ENCODE measurements at regions not wholly inside any gene's neighbourhood (a gene's known extent, or its start where the extent isn't known, plus 50 kb on each side); places are given as distances from the start of the nearest gene placed in this dataset.

DNA sequence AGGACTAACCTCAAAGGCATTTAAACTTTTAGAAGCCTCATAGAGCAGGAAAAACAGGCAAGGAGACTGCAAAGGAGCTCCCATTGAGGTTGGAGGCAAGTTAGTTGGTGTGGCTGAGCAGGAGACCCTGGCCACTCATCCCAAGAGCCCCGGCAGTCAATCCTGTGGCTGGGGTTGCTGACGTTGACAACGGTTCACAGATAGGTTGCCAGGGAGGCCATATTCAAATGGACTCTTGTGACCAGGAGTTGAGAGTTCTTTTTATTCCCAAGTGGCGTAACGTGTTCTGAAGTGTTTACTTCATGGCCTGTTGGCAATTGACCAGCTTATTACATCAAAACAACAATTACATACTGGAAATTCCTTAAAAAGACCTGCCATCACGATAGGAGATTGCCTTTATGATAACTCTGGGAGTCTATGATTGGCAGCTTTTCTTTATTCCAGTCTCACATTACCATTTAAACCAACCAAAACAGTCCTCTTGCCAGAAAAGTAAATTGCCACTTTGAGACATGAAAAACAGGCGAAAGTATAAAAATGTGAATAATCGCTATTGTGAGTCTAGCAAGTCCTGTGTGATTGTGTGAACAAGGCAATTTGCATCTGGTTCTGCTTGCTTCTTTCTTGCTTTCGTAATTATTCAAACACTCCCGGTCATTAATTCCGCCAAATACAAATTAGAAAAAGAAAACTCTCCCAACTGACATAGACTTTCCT, 394.9 kb downstream of the MED10 start:
- H3K27ac ChIP-seq (ENCODE audit: low read depth, low read length) = no peak overlapping the region
- no peaks in the 10 kb centered on the region for H3K36me3 ChIP-seq (ENCODE audit: insufficient read depth, low read length)
- H3K27me3 ChIP-seq (ENCODE audit: insufficient read depth, low read length) = no peaks in the 10 kb centered on the region
- H3K9ac ChIP-seq (ENCODE audit: low read depth, low read length) = no peak overlapping the region
- WGBS = 96% methylated on average over 11 of the region's 11 CpGs
- no peaks in the 10 kb centered on the region for H3K9me3 ChIP-seq (ENCODE audit: insufficient read depth, low read depth, low read length)
- H3K4me3 ChIP-seq (ENCODE audit: low read length) = no peak overlapping the region
- peaks cover 9% of the 10 kb centered on the region for H3K4me1 ChIP-seq (ENCODE audit: insufficient read depth, low read length)

DNA sequence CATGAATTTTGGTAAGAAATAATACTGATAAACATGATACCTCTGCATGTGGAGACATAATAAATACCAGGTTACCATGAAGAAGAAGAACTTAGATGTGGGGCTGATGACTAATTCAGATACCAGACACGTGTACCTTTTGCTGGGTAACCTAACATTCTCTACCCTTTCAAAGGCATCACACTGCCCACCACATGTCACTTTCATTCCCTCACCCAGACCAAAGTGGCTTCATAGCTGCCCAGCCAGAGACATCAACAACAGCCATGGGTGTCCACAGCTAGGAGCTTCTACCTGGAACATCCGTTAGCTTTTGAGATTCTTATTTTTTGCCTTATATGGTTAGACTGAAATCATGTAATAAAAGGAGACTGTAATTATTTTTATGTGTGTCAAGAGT, 396.8 kb downstream of the MED10 start:
- Histone ChIP-seq H3K36me3 (ENCODE audit: insufficient read depth, low read length) (no peaks in the 10 kb centered on the region), H3K27ac (ENCODE audit: low read depth, low read length) (no peak overlapping the region), H3K27me3 (ENCODE audit: insufficient read depth, low read length) (no peaks in the 10 kb centered on the region), H3K9me3 (ENCODE audit: insufficient read depth, low read depth, low read length) (no peaks in the 10 kb centered on the region), H3K4me1 (ENCODE audit: insufficient read depth, low read length) (peaks cover 9% of the 10 kb centered on the region), H3K4me3 (ENCODE audit: low read length) (no peak overlapping the region), H3K9ac (ENCODE audit: low read depth, low read length) (no peak overlapping the region)
- 96% methylated on average over 2 of the region's 2 CpGs for WGBS

DNA sequence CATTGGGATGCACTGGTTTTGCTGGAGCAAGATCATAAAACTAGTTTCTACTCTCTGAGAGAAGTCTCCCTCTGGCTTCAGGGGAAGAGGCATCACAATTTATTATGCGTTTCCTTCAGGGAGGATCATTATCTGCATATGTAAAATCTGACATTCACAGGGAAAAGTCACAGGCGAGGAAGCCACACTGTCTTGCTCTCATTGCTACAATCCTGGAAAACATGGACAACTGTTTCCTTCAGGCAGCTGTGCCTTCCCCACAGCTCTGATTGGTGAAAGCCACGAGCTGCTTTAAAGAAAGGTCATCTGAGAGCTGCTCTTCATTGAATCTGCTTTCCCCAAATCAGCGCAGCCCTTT, 397.8 kb downstream of the MED10 start:
- Histone ChIP-seq H3K27me3 (ENCODE audit: insufficient read depth, low read length) (no peaks in the 10 kb centered on the region), H3K4me1 (ENCODE audit: insufficient read depth, low read length) (peaks cover 9% of the 10 kb centered on the region), H3K9me3 (ENCODE audit: insufficient read depth, low read depth, low read length) (no peaks in the 10 kb centered on the region), H3K4me3 (ENCODE audit: low read length) (no peak overlapping the region), H3K27ac (ENCODE audit: low read depth, low read length) (no peak overlapping the region), H3K9ac (ENCODE audit: low read depth, low read length) (no peak overlapping the region), H3K36me3 (ENCODE audit: insufficient read depth, low read length) (no peaks in the 10 kb centered on the region)
- 69% methylated on average over 4 of the region's 4 CpGs for WGBS

DNA sequence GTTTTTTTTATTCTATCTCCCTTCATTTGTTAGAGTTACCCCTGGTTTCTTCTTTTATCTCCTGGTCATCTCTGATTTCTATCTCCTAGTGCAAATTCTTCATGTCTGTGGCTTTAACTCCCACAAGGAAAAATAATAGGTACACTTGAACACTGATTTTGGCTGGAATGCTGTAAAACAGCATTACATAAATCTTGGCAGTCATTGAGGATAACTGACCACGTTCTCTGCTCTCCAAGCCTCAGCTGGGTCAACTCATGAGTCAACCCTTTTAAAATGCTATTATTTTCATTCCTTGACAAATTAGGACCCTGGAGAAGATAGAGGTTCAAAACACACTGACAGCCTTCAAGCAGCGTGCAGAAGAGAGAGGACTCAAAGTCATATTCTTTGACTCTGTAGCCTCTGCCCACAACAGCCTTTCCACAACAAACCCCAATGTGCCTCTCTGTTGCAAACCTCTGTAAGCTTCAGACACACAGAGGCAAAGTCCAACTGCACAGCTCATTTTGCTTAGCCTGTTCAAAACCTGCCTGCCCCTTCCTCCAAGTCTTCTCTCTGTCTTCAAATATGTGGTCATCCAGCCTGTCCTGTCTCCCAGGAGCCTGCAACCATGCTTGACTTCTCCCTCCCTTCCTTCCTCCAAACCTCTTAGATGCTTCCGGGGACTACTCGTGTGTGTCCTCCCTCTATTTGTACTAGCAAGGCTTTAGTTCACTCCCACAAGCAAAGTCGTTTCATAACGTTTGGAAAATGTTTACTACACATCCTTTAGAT, 398.4 kb downstream of the MED10 start:
- no peak overlapping the region for H3K4me3 ChIP-seq (ENCODE audit: low read length)
- H3K36me3 ChIP-seq (ENCODE audit: insufficient read depth, low read length) = no peaks in the 10 kb centered on the region
- 84% methylated on average over 6 of the region's 6 CpGs for WGBS
- H3K4me1 ChIP-seq (ENCODE audit: insufficient read depth, low read length) = peaks cover 9% of the 10 kb centered on the region
- no peak overlapping the region for H3K9ac ChIP-seq (ENCODE audit: low read depth, low read length)
- no peaks in the 10 kb centered on the region for H3K27me3 ChIP-seq (ENCODE audit: insufficient read depth, low read length)
- no peak overlapping the region for H3K27ac ChIP-seq (ENCODE audit: low read depth, low read length)
- no peaks in the 10 kb centered on the region for H3K9me3 ChIP-seq (ENCODE audit: insufficient read depth, low read depth, low read length)

DNA sequence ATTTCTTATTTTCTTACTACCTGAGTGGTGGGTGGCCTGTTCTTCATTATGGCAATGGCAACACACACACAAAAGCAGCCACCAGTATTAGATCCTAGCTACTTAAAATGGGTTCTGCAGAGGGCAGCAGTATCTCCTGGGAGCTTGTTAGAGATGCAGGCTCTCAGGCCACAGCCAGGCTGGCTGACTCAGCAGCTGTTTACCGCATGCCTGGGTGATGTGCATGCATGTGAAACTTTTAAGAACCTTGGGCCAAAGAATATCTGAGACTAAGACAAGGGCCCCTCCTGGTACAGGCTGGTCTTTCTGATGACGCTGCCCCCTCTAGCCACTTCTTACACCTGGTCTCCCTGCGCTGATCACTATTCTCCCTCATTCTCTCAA, 399.0 kb downstream of the MED10 start:
- WGBS = 90% methylated on average over 3 of the region's 3 CpGs
- Histone ChIP-seq H3K4me1 (ENCODE audit: insufficient read depth, low read length) (peaks cover 9% of the 10 kb centered on the region), H3K9me3 (ENCODE audit: insufficient read depth, low read depth, low read length) (no peaks in the 10 kb centered on the region), H3K36me3 (ENCODE audit: insufficient read depth, low read length) (no peaks in the 10 kb centered on the region), H3K4me3 (ENCODE audit: low read length) (no peak overlapping the region), H3K27me3 (ENCODE audit: insufficient read depth, low read length) (no peaks in the 10 kb centered on the region), H3K9ac (ENCODE audit: low read depth, low read length) (no peak overlapping the region), H3K27ac (ENCODE audit: low read depth, low read length) (no peak overlapping the region)

DNA sequence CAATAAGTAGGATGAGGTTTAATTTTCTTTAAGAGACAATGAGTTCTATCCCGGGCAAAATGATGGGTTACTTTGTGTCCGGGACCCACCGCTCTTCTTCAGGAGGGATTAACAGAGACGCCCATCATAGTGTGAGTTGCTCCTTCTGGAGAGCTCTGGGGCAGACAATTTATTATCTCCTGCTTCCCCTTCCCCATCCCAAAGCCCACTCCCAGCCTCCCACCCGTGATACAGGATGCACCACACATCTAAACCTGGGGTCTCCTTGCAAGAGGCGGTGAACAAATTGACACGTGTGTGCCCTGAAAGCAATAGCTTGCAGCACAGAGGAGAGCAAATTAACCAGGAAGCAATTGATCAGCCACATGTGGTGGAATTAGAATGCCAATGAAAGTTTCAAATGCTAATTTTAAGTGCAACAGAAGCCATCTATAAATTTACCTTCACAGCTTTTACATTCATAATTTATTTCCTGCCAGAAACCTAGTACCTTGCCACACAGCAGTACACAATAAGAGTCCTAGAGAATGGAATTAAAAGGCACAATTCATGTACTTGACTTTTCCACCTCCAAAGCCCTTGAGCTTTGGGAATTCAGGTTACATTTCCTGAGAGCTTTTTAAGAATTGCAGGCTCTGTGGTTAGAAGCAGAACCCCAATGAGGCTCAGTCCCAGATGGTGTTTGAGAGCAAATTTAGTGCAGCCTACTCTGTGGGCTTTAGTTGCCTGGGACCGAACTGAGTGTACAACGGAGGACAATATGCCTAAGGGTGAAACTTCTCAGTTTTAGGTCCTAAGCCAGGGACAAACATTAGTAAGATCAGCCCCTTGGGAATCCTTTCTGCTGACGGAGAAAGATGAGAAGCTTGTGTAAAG, 399.6 kb downstream of the MED10 start:
- WGBS = 89% methylated on average over 10 of the region's 10 CpGs
- no peak overlapping the region for H3K27ac ChIP-seq (ENCODE audit: low read depth, low read length)
- H3K36me3 ChIP-seq (ENCODE audit: insufficient read depth, low read length) = no peaks in the 10 kb centered on the region
- no peak overlapping the region for H3K9ac ChIP-seq (ENCODE audit: low read depth, low read length)
- H3K9me3 ChIP-seq (ENCODE audit: insufficient read depth, low read depth, low read length) = no peaks in the 10 kb centered on the region
- H3K4me3 ChIP-seq (ENCODE audit: low read length) = no peak overlapping the region
- peaks cover 9% of the 10 kb centered on the region for H3K4me1 ChIP-seq (ENCODE audit: insufficient read depth, low read length)
- H3K27me3 ChIP-seq (ENCODE audit: insufficient read depth, low read length) = no peaks in the 10 kb centered on the region

DNA sequence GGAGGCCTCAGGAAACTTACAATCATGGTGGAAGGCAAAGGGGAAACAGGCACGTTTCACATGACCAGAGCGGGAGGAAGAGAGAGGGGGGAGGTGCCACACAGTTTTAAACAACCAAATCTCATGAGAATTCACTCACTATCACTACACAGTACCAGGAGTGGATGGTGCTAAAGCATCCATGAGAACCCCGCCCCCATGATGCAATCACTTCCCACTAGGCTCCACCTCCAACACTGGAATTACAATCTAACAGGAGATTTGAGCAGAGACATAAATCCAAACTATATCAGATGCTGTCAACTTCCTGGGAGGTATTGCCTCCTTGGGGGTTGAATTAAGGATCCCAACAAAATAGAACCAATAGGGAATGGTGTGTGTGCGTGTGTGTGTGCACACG, 407.1 kb downstream of the MED10 start:
- H3K27me3 ChIP-seq (ENCODE audit: insufficient read depth, low read length) = no peaks in the 10 kb centered on the region
- WGBS = 93% methylated on average over 4 of the region's 5 CpGs
- H3K9me3 ChIP-seq (ENCODE audit: insufficient read depth, low read depth, low read length) = no peaks in the 10 kb centered on the region

DNA sequence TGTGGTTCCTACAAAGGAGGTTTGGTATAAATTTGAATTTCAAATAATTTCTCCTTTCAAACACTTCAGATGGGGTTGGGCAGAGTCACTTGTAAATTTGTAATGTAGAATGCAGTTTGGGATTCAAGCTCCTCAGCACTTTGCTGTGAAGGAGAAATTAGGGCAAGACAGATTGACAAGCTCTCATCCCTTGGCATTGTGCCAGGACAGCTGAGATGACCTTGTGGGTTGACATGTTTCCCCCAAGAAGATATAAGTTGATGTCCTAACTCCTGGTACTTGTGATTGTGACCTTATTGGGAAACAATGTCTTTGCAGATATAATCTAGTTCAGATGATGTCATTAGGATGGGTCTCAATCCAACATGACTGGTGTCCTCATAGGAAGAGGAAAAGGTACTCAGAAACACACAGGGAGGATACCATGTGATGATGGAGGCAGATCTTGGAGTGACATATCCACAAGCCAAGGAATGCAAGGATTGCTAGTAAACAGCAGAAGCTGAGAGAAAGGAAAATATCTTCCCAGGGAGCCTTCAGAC, 408.3 kb downstream of the MED10 start:
- H3K9me3 ChIP-seq (ENCODE audit: insufficient read depth, low read depth, low read length) = 0 out of 2 replicates have a peak, but pooled peaks cover under 1% of the 10 kb centered on the region
- no peaks in the 10 kb centered on the region for H3K36me3 ChIP-seq (ENCODE audit: insufficient read depth, low read length)
- no peak overlapping the region for H3K27ac ChIP-seq (ENCODE audit: low read depth, low read length)
- H3K4me1 ChIP-seq (ENCODE audit: insufficient read depth, low read length) = no peaks in the 10 kb centered on the region
- H3K9ac ChIP-seq (ENCODE audit: low read depth, low read length) = no peak overlapping the region
- H3K27me3 ChIP-seq (ENCODE audit: insufficient read depth, low read length) = no peaks in the 10 kb centered on the region
- no peak overlapping the region for H3K4me3 ChIP-seq (ENCODE audit: low read length)

More for the DNA sequence above, 407.1 kb downstream of the MED10 start:
- Histone ChIP-seq H3K27ac (ENCODE audit: low read depth, low read length) (no peak overlapping the region), H3K4me3 (ENCODE audit: low read length) (no peak overlapping the region), H3K4me1 (ENCODE audit: insufficient read depth, low read length) (no peaks in the 10 kb centered on the region), H3K9ac (ENCODE audit: low read depth, low read length) (no peak overlapping the region), H3K36me3 (ENCODE audit: insufficient read depth, low read length) (no peaks in the 10 kb centered on the region)

DNA sequence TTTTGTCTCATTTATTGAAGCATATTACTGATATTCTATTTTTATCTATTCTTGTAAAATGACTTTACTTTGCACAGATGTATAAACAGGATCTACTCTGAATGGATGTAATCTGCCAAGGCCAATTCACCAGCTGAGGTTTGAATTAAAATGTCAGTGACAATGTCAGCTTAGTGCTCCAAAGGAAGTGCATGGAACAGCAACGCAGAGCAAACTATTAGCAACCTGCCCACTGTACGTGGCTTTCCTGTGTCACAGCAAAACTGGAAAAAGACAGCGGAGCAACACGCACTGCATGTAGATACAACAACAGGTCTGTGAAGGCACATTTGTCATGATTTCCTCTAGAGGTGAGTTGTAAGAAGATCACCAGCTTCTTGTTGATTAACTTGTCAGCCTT, 409.4 kb downstream of the MED10 start:
- Histone ChIP-seq H3K27me3 (ENCODE audit: insufficient read depth, low read length) (no peaks in the 10 kb centered on the region), H3K4me3 (ENCODE audit: low read length) (no peak overlapping the region), H3K9me3 (ENCODE audit: insufficient read depth, low read depth, low read length) (peaks cover 10% of the 10 kb centered on the region; the same call in 1 of the 2 replicates), H3K9ac (ENCODE audit: low read depth, low read length) (no peak overlapping the region), H3K36me3 (ENCODE audit: insufficient read depth, low read length) (no peaks in the 10 kb centered on the region), H3K4me1 (ENCODE audit: insufficient read depth, low read length) (no peaks in the 10 kb centered on the region), H3K27ac (ENCODE audit: low read depth, low read length) (no peak overlapping the region)
- 93% methylated on average over 4 of the region's 4 CpGs for WGBS

DNA sequence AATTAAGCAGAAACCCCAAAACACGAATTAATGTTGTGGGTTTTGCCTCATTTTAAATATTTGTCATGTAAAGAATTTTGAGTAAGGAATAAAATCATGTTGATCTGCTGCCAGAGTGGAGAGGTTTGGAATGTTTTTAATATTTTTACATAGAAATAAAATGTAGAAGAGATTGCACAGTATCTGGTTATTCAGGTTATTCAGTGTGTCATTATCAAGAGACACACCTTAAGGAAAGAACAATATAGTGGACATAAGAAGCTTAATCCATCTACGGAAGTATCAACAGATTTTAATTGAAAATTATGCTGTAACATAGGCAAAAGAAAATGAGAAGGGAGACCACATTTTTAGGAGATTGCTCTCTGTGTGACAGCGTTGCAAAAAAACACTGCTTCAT, 410.4 kb downstream of the MED10 start:
- Histone ChIP-seq H3K4me3 (ENCODE audit: low read length) (no peak overlapping the region), H3K9ac (ENCODE audit: low read depth, low read length) (no peak overlapping the region), H3K27me3 (ENCODE audit: insufficient read depth, low read length) (no peaks in the 10 kb centered on the region), H3K4me1 (ENCODE audit: insufficient read depth, low read length) (no peaks in the 10 kb centered on the region), H3K9me3 (ENCODE audit: insufficient read depth, low read depth, low read length) (peaks cover 13% of the 10 kb centered on the region; the same call in 1 of the 2 replicates), H3K36me3 (ENCODE audit: insufficient read depth, low read length) (no peaks in the 10 kb centered on the region), H3K27ac (ENCODE audit: low read depth, low read length) (no peak overlapping the region)
- 98% methylated on average over 3 of the region's 3 CpGs for WGBS

DNA sequence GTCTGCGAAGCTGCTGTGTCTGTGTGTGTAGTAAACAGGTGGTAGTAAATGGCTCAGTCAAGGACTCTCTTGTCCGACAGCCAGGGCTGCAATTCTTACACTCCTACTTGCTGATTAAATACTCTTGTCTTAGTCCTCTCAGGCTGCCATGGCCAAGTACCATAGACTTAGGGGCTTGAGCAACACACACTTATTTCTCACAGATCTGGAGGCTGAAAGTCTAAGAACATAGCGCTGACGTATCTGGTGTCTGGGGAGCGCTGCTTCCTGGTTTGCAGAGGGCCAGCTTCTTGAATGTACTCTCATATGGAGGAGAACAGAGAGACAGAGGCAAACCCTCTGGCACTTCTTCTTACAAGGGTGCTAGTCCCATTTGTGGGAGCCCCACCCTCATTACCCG, 411.0 kb downstream of the MED10 start:
- Histone ChIP-seq H3K9me3 (ENCODE audit: insufficient read depth, low read depth, low read length) (peaks cover 13% of the 10 kb centered on the region; the same call in 1 of the 2 replicates), H3K4me1 (ENCODE audit: insufficient read depth, low read length) (no peaks in the 10 kb centered on the region), H3K27ac (ENCODE audit: low read depth, low read length) (no peak overlapping the region), H3K4me3 (ENCODE audit: low read length) (no peak overlapping the region), H3K9ac (ENCODE audit: low read depth, low read length) (no peak overlapping the region), H3K27me3 (ENCODE audit: insufficient read depth, low read length) (no peaks in the 10 kb centered on the region), H3K36me3 (ENCODE audit: insufficient read depth, low read length) (no peaks in the 10 kb centered on the region)
- WGBS = 95% methylated on average over 6 of the region's 6 CpGs

Data from HUES64 (cell line).